ENCODE measurements at regions not wholly inside any gene's neighbourhood (a gene's known extent, or its start where the extent isn't known, plus 50 kb on each side); places are given as distances from the start of the nearest gene placed in this dataset.

GRCh38 chr7:157473051-157473569 is 136.3 kb downstream of the DNAJB6 start:
- Mint-ChIP-seq H3K4me3 (no peak overlapping the region), H3K36me3 (ENCODE audit: insufficient read depth in 1 of 3, low read depth in 3 of 3) (peaks cover 4 to 24% (median 15%) of the 10 kb centered on the region in 3 experiments; a peak in 6 of 7 replicates)

More at GRCh38 chr7:157473051-157473569, 136.3 kb downstream of the DNAJB6 start:
- Histone ChIP-seq H2BK12ac (ENCODE audit: insufficient read length, low read depth, low read length) (no peak overlapping the region), H3K27me3 (ENCODE audit: insufficient read depth, low read length) (no peaks in the 10 kb centered on the region; the same call in 1 of the 2 replicates), H3K14ac (ENCODE audit: insufficient read depth, low read length) (no peak overlapping the region), H3K27ac (ENCODE audit: insufficient read length, low read depth, low read length) (no peak overlapping the region), H3K9me3 (ENCODE audit: control insufficient read depth, low read depth, low read length) (peaks cover 6% of the 10 kb centered on the region), H3K79me1 (ENCODE audit: insufficient read depth, low read depth, low read length, poor library complexity, severe bottlenecking) (no peaks in the 10 kb centered on the region), H2BK5ac (ENCODE audit: insufficient read length, low read length) (no peak overlapping the region), H3K9ac (ENCODE audit: extremely low read depth, insufficient read length, low read length) (no peak overlapping the region), H4K20me1 (ENCODE audit: control insufficient read depth, insufficient read depth, insufficient read length) (no peaks in the 10 kb centered on the region), H3K4ac (ENCODE audit: low read depth, low read length) (no peak overlapping the region), H3K4me1 (ENCODE audit: insufficient read depth, low read length) (no peaks in the 10 kb centered on the region), H2AFZ (ENCODE audit: low read length) (no peak overlapping the region), H3K18ac (ENCODE audit: insufficient read length, low read depth, low read length) (no peak overlapping the region), H4K91ac (ENCODE audit: insufficient read length, low read depth, low read length) (no peak overlapping the region), H2BK15ac (ENCODE audit: low read depth, low read length) (no peak overlapping the region), H3K23ac (ENCODE audit: insufficient read length, low read depth, low read length) (no peak overlapping the region), H3K79me2 (ENCODE audit: insufficient read depth, low read length) (no peaks in the 10 kb centered on the region), H2AK5ac (ENCODE audit: insufficient read length, low read length) (no peak overlapping the region), H2BK120ac (ENCODE audit: low read depth, low read length, poor library complexity, severe bottlenecking) (no peak overlapping the region), H4K8ac (replicated peaks; ENCODE audit: insufficient read length, low read depth, low read length) (no peak overlapping the region), H3K56ac (ENCODE audit: insufficient read length, low read depth, low read length) (no peak overlapping the region), H3T11ph (ENCODE audit: low read length) (no peak overlapping the region), H4K5ac (ENCODE audit: insufficient read length, low read depth, low read length) (no peak overlapping the region), H3K4me2 (ENCODE audit: insufficient read depth, insufficient read length, low read length) (no peak overlapping the region), H3K23me2 (ENCODE audit: insufficient read length, low read depth, low read length, poor library complexity, severe bottlenecking) (no peaks in the 10 kb centered on the region), H2BK20ac (ENCODE audit: low read depth, low read length, poor library complexity, severe bottlenecking) (no peak overlapping the region)
- no peak for TF ChIP-seq CTCF (conservative IDR thresholded peaks at IDR 0.05)
- no CpG with 5 or more reads among the region's 4 CpGs for WGBS (ENCODE audit: extremely low coverage, insufficient read length, low lambda C conversion rate)
- Mint-ChIP-seq H3K27me3 (ENCODE audit: low read depth) (peaks cover 72% of the 10 kb centered on the region), H3K4me1 (peaks cover 0 to under 1% of the 10 kb centered on the region in 2 experiments; a peak in 1 of 4 replicates), H3K9me3 (peaks cover 25 to 27% of the 10 kb centered on the region in 2 experiments), H3K27ac (no peak overlapping the region)
- DNase-seq: no peak

All from H9 (cell line).